Right forelimb (tissue), 1 donor: ENCODE measurements at regions not wholly inside any gene's neighbourhood (a gene's known extent, or its start where the extent isn't known, plus 50 kb on each side); places are given as distances from the start of the nearest gene placed in this dataset.
A peak's percentile ranks its signal among the peaks of the same experiment; 100 is the strongest.

Source experiments
- DNase-seq: peaks from one replicate; pipeline ENCODE4 v3.0.0-alpha.2; 2018

DNA sequence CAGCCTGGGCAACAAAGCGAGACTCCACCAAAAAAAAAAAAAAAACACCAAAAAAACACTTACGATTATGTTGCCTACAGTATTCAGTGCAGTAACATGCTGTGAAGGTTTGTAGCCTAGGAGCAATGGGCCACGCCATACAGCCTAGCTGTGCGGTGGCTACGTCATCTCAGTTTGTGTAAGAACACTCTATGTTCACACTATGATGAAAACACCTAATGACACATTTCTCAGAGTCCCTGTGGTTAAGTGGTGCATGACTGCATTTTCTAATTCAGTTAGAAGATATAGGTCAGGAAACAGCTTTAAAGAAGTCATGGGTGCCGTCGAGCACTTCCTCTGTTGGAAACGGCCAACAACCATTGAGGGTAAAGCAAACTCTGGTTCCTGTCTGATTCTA, 75.7 kb upstream of the ANO1 start:
- no peak for DNase-seq

DNA sequence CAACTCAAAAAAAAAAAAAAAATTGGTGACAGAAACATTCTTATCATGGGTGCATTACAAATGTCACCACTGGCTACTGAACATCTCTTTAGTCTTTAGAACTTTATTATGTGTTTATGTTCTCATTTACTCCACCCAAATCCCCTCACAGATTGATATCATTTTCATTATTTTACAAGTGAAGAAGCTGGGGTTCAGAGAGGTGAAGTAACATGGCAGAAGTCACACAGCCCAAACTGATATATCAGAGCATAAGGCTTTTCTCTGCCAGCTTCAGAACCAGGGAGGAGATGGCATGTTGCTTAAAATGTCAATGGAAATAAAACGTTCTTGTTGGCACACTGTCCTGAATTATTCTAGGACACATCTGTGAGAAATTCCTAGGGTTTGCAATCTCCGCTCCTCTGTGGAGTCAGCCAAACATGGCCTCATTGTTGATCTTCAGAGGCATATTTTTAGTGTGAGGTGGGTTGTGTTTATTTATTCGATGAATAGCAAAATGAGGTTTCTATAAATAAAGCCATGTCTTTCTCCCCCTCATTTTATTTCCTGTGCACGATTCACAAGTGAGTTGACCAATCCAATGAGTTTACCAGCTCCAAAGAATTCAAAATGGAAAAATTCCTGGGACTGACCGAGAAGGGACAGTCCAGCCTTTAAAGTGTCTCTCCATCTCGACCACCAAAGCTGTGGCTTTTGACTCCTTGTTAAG, 72.9 kb upstream of the ANO1 start:
- no peak for DNase-seq

DNA sequence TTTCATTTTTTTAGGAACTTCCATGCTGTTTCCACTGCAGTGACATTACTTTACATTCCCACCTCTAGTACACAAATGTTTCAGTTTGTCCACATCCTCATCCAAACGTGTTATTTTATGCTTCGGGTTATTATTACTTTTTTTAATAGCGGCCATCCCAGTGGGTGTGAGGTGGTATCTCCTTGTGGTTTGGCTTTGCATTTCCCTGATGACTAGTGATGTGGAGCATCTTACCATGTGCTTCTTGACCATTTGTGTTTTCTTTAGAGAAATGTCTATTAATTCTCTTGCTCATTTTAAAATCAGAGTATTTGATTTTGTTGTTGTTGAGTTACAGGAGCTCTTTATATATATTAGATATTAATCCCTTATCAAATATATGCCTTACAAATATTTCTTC, 70.3 kb upstream of the ANO1 start:
- no peak for DNase-seq

DNA sequence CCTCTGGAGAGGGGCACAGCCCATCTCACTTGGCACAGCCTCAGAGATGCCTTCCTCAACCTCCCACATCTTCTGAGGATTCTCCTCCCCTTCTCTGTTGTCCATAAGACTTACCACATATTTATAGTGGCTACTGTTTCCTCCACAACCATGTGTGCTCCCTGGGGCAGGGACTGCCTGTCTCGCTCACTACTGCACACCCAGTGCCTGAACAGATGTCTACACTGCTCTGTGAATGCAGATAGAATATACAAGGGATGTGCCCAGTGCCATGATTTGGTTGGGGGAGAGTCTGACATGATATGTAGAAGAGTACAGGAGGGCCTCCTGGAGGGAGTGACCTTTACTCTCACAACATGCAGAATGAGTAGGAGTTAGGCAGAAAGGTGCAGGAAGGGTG, 67.3 kb upstream of the ANO1 start:
- DNase-seq: no peak

GRCh38 chr11:70012134-70012733, 65.9 kb upstream of the ANO1 start:
- DNase-seq: no peak

- DNase-seq: no peak
These were observed 63.8 kb upstream of the ANO1 start for GRCh38 chr11:70014291-70014690.

GRCh38 chr11:70016666-70017367, 61.3 kb upstream of the ANO1 start:
- DNase-seq: no peak

- no peak for DNase-seq
These were observed 59.3 kb upstream of the ANO1 start for GRCh38 chr11:70018816-70019215.

- peak; percentile 65 for DNase-seq
These were observed 58.5 kb upstream of the ANO1 start for GRCh38 chr11:70019576-70020011.

DNA sequence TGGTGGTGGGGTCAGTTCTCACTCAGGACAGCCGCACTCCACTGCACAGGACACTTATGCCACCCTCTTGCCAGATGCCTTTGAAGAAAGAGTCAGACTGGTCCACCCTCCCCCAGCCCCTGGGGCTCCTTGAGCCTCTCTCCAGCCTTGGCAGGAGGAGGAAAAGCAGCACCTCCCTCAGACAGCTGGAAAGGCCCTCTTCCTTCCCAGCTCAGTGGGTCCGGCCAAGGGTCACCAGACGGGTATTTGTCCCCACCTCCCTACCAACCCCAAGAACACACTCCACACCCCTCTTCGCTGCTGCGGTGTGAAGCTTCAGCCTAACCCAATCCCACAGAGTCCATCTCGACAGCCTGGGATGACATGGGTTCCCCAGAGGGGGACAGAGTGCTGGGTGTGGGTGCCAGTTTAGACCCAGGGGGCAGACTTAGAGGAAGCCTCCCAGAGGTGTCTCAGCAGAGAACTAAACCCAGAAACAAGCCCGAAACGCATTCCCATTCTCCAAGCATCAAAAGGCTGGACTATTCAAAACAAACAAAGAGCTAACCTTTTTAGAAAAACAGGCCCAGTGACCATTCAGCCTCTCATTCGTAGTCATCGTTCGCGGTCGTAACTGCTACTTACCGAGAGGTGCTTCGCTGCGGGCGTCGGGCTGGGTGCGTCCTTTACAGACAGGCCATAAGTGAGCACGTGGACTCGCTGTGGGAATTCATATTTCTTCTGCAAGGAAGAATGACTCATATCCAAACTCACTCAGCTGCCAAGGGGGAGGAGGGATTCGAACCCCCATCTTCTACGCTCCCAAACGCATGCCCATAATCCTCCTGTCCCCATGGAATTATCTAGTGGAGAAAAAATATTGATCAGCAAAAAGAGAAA, 57.5 kb upstream of the ANO1 start:
- DNase-seq: peak; percentile 68

GRCh38 chr11:70021586-70021985, 56.5 kb upstream of the ANO1 start:
- no peak for DNase-seq

DNA sequence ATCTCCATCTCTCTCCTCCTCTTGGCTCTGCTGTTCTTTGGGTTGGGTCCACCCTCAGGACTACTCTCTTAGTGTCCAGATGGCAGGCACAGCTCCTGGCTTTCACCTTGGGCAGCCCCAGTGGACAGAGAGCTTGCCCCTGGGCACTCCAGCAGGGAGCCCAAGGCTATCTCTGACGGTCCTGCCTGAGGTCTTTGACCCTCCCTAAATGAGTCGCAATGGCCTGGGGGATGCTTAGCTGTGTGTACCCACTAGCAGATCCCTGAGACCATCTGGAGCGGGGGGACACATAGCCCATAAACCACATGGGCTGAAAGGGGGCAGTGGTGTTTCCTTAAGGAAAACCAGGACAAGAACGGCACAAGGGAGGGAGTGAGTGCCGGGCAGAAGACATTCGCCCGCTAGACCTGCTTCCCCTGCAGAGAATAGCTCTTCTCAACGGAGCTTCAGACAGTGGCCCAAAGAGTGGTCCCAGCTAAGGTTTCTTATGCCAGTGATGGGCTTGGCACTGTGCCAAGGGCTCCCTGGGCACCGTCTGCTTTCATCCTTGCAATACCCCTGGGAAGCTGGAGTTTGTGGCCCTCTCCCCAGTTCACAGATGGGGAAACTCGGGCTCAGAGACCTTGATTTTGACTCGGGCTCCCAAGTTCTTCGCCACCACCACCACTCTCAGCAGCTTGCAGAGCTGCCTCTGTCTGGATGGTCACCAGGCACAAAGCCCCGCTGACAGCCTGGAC, 53.9 kb upstream of the ANO1 start:
- DNase-seq: peak; percentile 32

GRCh38 chr11:70024773-70025045, 53.4 kb upstream of the ANO1 start:
- DNase-seq: no peak

DNA sequence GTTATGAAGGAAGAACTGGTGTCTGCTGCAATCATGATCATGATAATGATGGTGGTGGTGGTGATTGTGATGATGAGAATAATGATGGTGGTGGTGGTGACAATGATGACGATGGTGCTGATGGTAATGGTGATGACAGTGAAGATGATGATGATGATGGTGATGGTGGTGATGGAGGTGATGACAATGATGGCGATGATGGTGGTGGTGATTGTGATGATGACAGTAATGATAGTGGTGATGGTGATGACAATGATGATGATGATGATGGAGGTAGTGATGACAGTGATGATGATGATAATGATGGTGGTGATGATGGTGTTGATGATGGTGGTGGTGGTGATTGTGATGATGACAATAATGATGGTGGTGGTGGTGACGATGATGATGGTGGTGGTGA, 52.8 kb upstream of the ANO1 start:
- DNase-seq: no peak

GRCh38 chr11:70026012-70026411, 52.1 kb upstream of the ANO1 start:
- DNase-seq: no peak

GRCh38 chr11:70026726-70027125, 51.4 kb upstream of the ANO1 start:
- DNase-seq: peak; percentile 21

GRCh38 chr11:70027451-70027850, 50.7 kb upstream of the ANO1 start:
- DNase-seq: peak; percentile 15

- DNase-seq: peak; percentile 32
These were observed 49.8 kb upstream of the ANO1 start for GRCh38 chr11:70028147-70028855.
